ENCODE measurements at regions not wholly inside any gene's neighbourhood (a gene's known extent, or its start where the extent isn't known, plus 50 kb on each side); places are given as distances from the start of the nearest gene placed in this dataset.

DNA sequence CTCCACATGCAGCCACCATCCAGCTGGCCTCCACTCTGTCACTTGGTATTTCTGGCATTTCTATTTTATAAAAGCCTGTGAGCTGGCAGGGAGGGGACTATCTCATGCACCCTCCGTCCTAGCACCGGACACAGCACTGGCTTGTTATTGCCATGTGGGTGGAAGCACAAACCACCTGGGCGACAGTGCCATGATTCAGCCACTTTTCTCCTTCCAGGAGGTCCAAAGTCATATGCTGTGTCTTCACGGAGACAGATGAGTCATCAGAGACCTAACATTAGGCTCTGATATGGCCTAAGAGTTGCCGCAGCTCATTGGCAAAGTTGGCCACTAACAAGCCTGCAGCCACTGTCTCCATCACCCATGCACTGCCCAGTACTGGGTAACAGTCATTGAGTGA is 1123.0 kb downstream of the VRK1 start:
- TF ChIP-seq POLR2A (IDR thresholded peaks at IDR 0.05) (no peak), EP300 (IDR thresholded peaks at IDR 0.05) (no peak)
